Lower leg skin (tissue), 3 donors: ENCODE measurements at regions not wholly inside any gene's neighbourhood (a gene's known extent, or its start where the extent isn't known, plus 50 kb on each side); places are given as distances from the start of the nearest gene placed in this dataset.

Source experiments
- CTCF ChIP-seq, 3 donors: fragments of 450-650 bp; IDR thresholded peaks; one replicate each; pipeline ENCODE4 v1.5.1; 2016; ENCODE audit warnings: antibody characterized with exemption in 3 of 3, mild to moderate bottlenecking in 3 of 3, moderate library complexity in 2 of 3
- POLR2A ChIP-seq, 2 donors: fragments of 450-650 bp; IDR thresholded peaks; one replicate each; pipeline ENCODE4 v1.6.1; 2016 to 2017; ENCODE audit warnings: antibody characterized with exemption in 2 of 2, mild to moderate bottlenecking in 1 of 2, moderate library complexity in 1 of 2

- TF ChIP-seq POLR2A (IDR thresholded peaks at IDR 0.05) (no peak), CTCF (IDR thresholded peaks at IDR 0.05) (no peak)
These were observed 623.8 kb downstream of the HTR1B start for GRCh38 chr6:76839505-76839904.
